Large intestine (tissue), 3 donors: ENCODE measurements at regions not wholly inside any gene's neighbourhood (a gene's known extent, or its start where the extent isn't known, plus 50 kb on each side); places are given as distances from the start of the nearest gene placed in this dataset.

Source experiments
- DNase-seq, 2 donors: peaks; one replicate each; pipeline versions ENCODE4 v3.0.0 to v3.0.0-alpha.2; 2013
- H3K27ac ChIP-seq: one replicate; pipeline ENCODE4 v1.5.1; 2013; ENCODE audit warnings: low read length
- H3K27me3 ChIP-seq: 2 replicates; pipeline ENCODE4 v1.6.1; 2013; ENCODE audit warnings: low read length; ENCODE audit not compliant: control insufficient read depth, insufficient read depth
- H3K36me3 ChIP-seq: 2 replicates; pipeline ENCODE4 v1.6.1; 2013; ENCODE audit warnings: low read length; ENCODE audit not compliant: control insufficient read depth, insufficient read depth
- H3K4me1 ChIP-seq: one replicate; pipeline ENCODE4 v1.6.1; 2013; ENCODE audit warnings: low read length; ENCODE audit not compliant: control insufficient read depth, insufficient read depth
- H3K4me3 ChIP-seq: one replicate; pipeline ENCODE4 v1.5.1; 2013; ENCODE audit warnings: low read length
- H3K9me3 ChIP-seq: one replicate; pipeline ENCODE4 v1.6.1; 2013; ENCODE audit warnings: mild to moderate bottlenecking, low read depth, low read length, moderate library complexity; ENCODE audit not compliant: control insufficient read depth
- WGBS: methylation state at CpG from one replicate; pipeline ENCODE4 v1.1.5; 2013; ENCODE audit warnings: low lambda C conversion rate; ENCODE audit not compliant: insufficient coverage; 5-methylcytosine and 5-hydroxymethylcytosine counted together

DNA sequence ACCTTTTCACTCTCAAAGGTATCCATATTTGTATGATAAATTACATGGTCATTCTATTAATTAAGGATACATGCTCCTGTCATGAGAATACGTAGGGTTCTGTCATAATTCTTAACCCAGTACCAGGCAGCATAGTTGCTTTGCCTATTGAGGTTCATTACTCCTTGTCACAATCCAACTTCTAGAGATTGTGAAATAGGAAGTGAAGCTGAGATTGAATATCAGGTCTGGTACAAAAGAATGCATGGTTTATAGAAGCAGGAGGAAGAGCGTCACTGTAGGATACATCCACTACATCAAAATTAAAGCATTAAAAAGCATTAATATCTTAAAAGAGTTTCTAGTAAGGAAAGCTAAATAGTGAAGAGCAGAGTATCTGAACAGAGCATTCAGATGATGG lies 647.0 kb downstream of the IQCM start:
- H3K27ac ChIP-seq: no peak overlapping the region
- H3K9me3 ChIP-seq: no peaks in the 10 kb centered on the region
- H3K4me3 ChIP-seq: no peak overlapping the region
- H3K36me3 ChIP-seq: no peaks in the 10 kb centered on the region
- WGBS: no CpG with 5 or more reads among the region's 2 CpGs
- H3K4me1 ChIP-seq: no peaks in the 10 kb centered on the region
- no peak for DNase-seq
- H3K27me3 ChIP-seq: no peaks in the 10 kb centered on the region

DNA sequence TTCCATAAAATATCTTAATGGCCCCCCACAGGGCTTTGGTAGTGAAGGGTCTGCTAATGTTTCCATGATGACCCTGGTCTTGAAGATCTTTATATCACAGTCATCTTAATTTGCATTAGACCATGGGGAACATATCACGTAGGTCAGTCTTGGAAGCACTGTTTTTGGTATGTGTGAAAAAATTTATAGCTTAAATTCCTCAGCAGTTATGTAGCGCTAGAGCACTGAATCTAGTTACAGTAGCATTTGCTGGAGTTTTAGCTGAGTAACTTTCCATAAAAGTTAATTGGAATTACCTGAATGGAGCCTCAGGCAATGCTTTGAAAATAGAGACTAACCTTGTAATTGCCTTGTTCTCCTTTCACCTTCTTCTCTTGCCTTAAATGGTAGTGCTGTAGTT lies 648.8 kb downstream of the IQCM start:
- no peaks in the 10 kb centered on the region for H3K36me3 ChIP-seq
- WGBS: 100% methylated on average over 1 of the region's 2 CpGs
- DNase-seq: no peak
- no peak overlapping the region for H3K4me3 ChIP-seq
- no peaks in the 10 kb centered on the region for H3K9me3 ChIP-seq
- H3K4me1 ChIP-seq: no peaks in the 10 kb centered on the region
- no peaks in the 10 kb centered on the region for H3K27me3 ChIP-seq
- H3K27ac ChIP-seq: no peak overlapping the region

DNA sequence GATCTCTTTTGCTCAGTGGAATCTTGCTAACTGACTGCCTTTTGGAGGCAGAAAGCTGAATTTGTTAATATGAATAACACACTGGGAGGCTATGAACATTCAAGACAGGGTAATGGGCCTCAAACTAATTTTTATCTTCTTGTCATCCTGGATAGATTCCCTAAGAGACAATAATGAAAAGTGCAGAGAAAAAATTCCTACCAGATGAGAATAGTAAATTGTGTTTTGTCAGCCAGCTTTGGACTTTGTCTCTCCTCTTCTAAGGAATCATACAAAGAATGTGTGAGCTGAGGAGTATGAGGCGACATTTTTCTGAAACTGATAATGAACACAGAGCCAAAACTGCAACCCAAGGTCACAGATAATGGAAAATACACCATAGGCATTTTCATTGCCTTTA lies 649.3 kb downstream of the IQCM start:
- Histone ChIP-seq H3K9me3 (no peaks in the 10 kb centered on the region), H3K27me3 (no peaks in the 10 kb centered on the region), H3K4me1 (no peaks in the 10 kb centered on the region), H3K4me3 (no peak overlapping the region), H3K36me3 (no peaks in the 10 kb centered on the region), H3K27ac (no peak overlapping the region)
- no peak for DNase-seq
- no CpG with 5 or more reads among the region's 1 CpG for WGBS

DNA sequence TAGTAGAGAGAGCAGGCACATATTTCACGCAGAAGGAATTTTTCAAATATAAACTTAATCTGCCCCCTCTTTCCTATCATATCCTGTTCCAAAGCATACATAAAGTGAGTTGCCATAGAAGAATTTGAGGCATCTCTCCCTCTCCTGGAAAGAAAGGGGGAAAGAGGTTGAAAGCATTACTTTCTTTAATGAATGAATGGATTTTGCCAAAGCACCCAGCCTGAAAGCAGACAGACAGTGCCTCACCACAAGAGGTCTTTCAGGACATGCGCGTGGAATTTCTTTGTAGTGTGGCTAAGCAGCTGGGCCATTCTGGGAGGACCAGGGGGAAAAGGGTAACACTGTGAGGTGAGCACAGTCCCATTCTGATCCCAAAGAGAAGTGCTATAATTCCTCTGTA lies 651.4 kb downstream of the IQCM start:
- no peak for DNase-seq
- no peaks in the 10 kb centered on the region for H3K4me1 ChIP-seq
- no peaks in the 10 kb centered on the region for H3K27me3 ChIP-seq
- H3K4me3 ChIP-seq: no peak overlapping the region
- WGBS: 83% methylated on average over 1 of the region's 3 CpGs
- H3K27ac ChIP-seq: no peak overlapping the region
- H3K36me3 ChIP-seq: no peaks in the 10 kb centered on the region
- H3K9me3 ChIP-seq: no peaks in the 10 kb centered on the region

DNA sequence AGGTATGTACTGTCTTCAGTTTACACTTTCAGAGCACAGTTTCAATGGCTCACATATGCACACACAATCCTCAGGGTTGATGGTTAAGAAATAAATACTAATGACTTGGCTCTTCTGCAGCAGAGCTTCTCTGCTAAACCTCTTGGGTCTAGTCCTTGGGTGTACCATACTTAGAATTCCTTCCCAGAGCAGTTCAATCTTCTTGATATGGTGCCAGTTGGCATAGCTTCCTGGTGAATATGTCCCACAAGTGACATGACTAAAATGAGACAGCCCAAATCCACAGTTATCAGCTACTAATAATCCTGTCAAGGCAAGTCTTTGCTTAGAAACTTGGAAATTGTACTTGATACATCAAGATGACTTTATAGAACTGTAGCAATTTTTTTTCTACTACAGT lies 654.4 kb downstream of the IQCM start:
- H3K27me3 ChIP-seq: no peaks in the 10 kb centered on the region
- H3K4me3 ChIP-seq: no peak overlapping the region
- DNase-seq: no peak
- H3K9me3 ChIP-seq: no peaks in the 10 kb centered on the region
- no peaks in the 10 kb centered on the region for H3K36me3 ChIP-seq
- no peak overlapping the region for H3K27ac ChIP-seq
- no peaks in the 10 kb centered on the region for H3K4me1 ChIP-seq

DNA sequence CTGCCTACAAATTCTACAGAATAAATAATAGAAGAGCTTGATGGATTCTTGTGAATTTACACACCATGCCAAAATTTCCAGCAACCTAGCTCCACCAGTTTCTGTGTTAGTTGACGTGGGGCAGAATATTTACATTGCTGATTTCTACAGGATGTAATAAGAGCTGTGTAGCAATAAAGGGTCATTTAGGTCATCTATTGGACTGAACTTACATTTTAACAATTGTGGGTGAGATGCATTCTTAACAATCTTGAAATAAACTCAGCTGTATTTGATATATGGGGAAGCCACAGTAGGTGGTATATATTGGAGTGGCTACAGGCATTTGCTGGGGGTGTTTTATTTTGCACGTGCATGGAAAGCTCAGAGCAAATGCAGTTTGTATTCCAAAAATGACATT lies 655.3 kb downstream of the IQCM start:
- H3K27ac ChIP-seq: no peak overlapping the region
- no peaks in the 10 kb centered on the region for H3K27me3 ChIP-seq
- no peaks in the 10 kb centered on the region for H3K36me3 ChIP-seq
- no peaks in the 10 kb centered on the region for H3K9me3 ChIP-seq
- no peak overlapping the region for H3K4me3 ChIP-seq
- H3K4me1 ChIP-seq: no peaks in the 10 kb centered on the region
- no peak for DNase-seq
- no CpG with 5 or more reads among the region's 2 CpGs for WGBS

DNA sequence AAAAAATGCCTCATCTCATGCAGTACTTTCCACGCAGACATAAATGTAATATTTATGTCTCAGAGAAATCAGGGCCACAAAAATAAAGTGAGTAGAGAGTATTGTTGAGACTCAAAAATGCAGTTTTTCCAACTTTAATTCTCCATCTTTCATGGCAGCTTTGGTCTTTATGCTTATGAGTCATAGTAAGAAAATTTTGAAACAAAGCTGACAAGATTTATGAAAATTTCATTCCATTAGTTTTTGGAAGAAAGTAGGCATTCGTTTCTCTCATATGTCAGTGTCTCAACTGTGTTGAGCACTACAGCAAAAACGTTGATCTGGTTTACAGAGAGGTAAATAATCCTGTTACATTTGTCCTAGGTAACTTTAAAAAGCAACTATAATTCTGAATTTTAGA lies 656.8 kb downstream of the IQCM start:
- H3K4me3 ChIP-seq: no peak overlapping the region
- no peak overlapping the region for H3K27ac ChIP-seq
- H3K27me3 ChIP-seq: no peaks in the 10 kb centered on the region
- WGBS: 67% methylated on average over 1 of the region's 3 CpGs
- DNase-seq: no peak
- no peaks in the 10 kb centered on the region for H3K9me3 ChIP-seq
- no peaks in the 10 kb centered on the region for H3K4me1 ChIP-seq
- no peaks in the 10 kb centered on the region for H3K36me3 ChIP-seq

DNA sequence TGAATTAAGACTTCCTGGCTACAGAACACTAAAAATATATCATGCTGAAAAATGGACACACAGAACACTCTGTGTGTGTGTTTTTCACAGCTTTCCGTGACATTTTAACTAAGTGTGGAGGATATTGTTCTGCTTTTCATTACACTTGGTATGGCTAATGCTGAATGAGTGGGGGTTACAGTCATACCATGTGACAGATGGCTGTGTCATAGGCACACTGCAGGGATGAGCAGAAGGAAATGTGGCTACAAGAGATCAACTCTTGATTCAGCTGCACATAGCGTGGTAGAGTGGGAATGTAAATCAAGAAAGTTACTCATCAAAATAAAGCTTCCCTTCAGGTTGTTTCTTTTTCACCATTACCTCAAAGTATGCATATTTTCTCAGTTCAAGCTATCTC lies 669.8 kb downstream of the IQCM start:
- Histone ChIP-seq H3K4me3 (no peak overlapping the region), H3K36me3 (no peaks in the 10 kb centered on the region), H3K27me3 (no peaks in the 10 kb centered on the region), H3K4me1 (no peaks in the 10 kb centered on the region), H3K9me3 (no peaks in the 10 kb centered on the region), H3K27ac (no peak overlapping the region)
- WGBS: 73% methylated on average over 1 of the region's 2 CpGs
- DNase-seq: no peak

DNA sequence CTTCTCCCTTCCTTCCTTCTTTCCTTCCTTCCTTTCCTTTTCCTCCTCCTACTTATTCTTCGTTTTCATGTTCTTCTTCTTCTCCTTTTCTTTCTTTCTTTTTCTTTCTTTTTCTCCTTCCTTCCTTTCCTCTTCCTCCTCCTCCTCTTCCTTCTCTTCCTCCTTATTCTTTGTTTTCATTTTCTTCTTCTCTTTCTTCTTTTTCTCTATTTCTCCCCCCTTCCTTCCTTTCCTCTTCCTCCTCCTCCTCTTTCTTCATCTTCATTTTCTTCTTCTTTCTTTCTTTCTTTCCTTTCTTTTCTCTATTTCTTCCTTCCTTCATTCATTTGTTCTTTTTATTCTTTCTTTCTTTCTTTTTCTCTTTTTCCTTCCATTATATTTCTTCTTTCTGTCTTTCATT lies 671.6 kb downstream of the IQCM start:
- DNase-seq: no peak
- Histone ChIP-seq H3K27me3 (no peaks in the 10 kb centered on the region), H3K36me3 (no peaks in the 10 kb centered on the region), H3K4me3 (no peak overlapping the region), H3K4me1 (no peaks in the 10 kb centered on the region), H3K9me3 (no peaks in the 10 kb centered on the region), H3K27ac (no peak overlapping the region)
- 83% methylated on average over 1 of the region's 1 CpG for WGBS

DNA sequence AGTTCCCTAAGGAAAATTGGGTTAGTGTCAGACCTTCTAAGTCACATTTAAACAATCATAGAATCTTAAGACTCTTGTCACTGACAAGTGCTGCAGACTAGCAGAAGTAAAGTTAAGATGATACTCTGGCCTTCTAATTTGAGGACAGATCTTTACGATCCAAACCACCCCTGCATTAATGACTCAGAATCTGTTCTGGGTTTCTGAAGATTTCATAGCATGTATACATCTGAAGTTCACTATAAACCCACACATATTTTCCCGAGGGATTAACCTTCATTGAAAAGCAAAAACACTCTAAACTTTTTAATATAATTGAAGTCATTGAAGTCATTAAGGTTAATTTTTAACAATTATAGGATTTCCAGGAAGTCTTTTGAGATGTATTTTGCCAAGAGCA lies 674.3 kb downstream of the IQCM start:
- Histone ChIP-seq H3K27me3 (no peaks in the 10 kb centered on the region), H3K36me3 (no peaks in the 10 kb centered on the region), H3K27ac (no peak overlapping the region), H3K9me3 (no peaks in the 10 kb centered on the region), H3K4me1 (no peaks in the 10 kb centered on the region), H3K4me3 (no peak overlapping the region)
- WGBS: no CpG with 5 or more reads among the region's 2 CpGs
- DNase-seq: no peak

DNA sequence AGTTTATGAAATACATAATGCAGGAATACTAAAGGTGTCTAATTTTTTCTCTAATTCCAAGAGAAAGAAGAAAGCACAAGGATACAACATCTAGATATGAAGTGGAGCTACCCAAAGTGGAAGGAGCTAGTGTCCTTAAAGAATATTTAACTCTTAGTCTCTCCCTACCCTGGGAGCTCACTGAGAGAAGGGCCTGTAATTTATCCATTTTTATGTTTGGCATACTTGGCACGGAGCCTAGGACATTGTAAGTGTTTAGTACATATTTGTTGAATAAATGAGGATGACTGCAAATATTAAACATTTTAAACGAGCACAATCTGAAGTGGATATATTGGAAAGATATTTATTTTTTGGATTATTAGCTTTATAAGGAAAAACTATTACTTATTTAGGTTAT lies 674.8 kb downstream of the IQCM start:
- Histone ChIP-seq H3K4me3 (no peak overlapping the region), H3K36me3 (no peaks in the 10 kb centered on the region), H3K4me1 (no peaks in the 10 kb centered on the region), H3K27ac (no peak overlapping the region), H3K27me3 (no peaks in the 10 kb centered on the region), H3K9me3 (no peaks in the 10 kb centered on the region)
- WGBS: 53% methylated on average over 2 of the region's 2 CpGs
- DNase-seq: no peak
